ENCODE measurements at regions not wholly inside any gene's neighbourhood (a gene's known extent, or its start where the extent isn't known, plus 50 kb on each side); places are given as distances from the start of the nearest gene placed in this dataset.
"Not testable (repeated sequence)": the region's sequence is repeated elsewhere in the genome, so short reads cannot be mapped to it uniquely, and the experiment has no call there.

GRCh38 chr6:103396768-103397167, 1463.0 kb downstream of the HACE1 start:
- DNase-seq (ENCODE audit: low spot score) = no peak

GRCh38 chr6:103379272-103379671, 1480.4 kb downstream of the HACE1 start:
- DNase-seq (ENCODE audit: low spot score) = no peak

- no peak for DNase-seq (ENCODE audit: low spot score)
Observed at GRCh38 chr6:103367212-103367611, 1492.5 kb downstream of the HACE1 start.

- DNase-seq (ENCODE audit: low spot score) = no peak
Observed at GRCh38 chr6:103356531-103356930, 1503.2 kb downstream of the HACE1 start.

- no peak for DNase-seq (ENCODE audit: low spot score)
Observed at GRCh38 chr6:103344554-103345163, 1515.1 kb downstream of the HACE1 start.

GRCh38 chr6:103335412-103335811, 1524.3 kb downstream of the HACE1 start:
- DNase-seq (ENCODE audit: low spot score) = no peak

- no peak for DNase-seq (ENCODE audit: low spot score)
Observed at GRCh38 chr6:103326760-103327757, 1532.7 kb downstream of the HACE1 start.

- no peak for DNase-seq (ENCODE audit: low spot score)
Observed at GRCh38 chr6:103313432-103313831, 1546.3 kb downstream of the HACE1 start.

GRCh38 chr6:103294376-103294775, 1565.3 kb downstream of the HACE1 start:
- DNase-seq (ENCODE audit: low spot score) = not testable (repeated sequence)

GRCh38 chr6:103284835-103285234, 1574.9 kb downstream of the HACE1 start:
- DNase-seq (ENCODE audit: low spot score) = no peak

GRCh38 chr6:103280417-103280816, 1579.3 kb downstream of the HACE1 start:
- DNase-seq (ENCODE audit: low spot score) = no peak

- DNase-seq (ENCODE audit: low spot score) = no peak
Observed at GRCh38 chr6:103277936-103278335, 1581.8 kb downstream of the HACE1 start.

- DNase-seq (ENCODE audit: low spot score) = no peak
Observed at GRCh38 chr6:103273048-103273447, 1586.7 kb downstream of the HACE1 start.

- no peak for DNase-seq (ENCODE audit: low spot score)
Observed at GRCh38 chr6:103269581-103269980, 1590.1 kb downstream of the HACE1 start.

GRCh38 chr6:103268335-103268734, 1591.4 kb downstream of the HACE1 start:
- no peak for DNase-seq (ENCODE audit: low spot score)

GRCh38 chr6:103264020-103264419, 1595.7 kb downstream of the HACE1 start:
- no peak for DNase-seq (ENCODE audit: low spot score)

GRCh38 chr6:103255132-103255531, 1604.6 kb downstream of the HACE1 start:
- DNase-seq (ENCODE audit: low spot score) = no peak

- DNase-seq (ENCODE audit: low spot score) = no peak
Observed at GRCh38 chr6:103236923-103237322, 1622.8 kb downstream of the HACE1 start.

GRCh38 chr6:103231181-103231580, 1628.5 kb downstream of the HACE1 start:
- no peak for DNase-seq (ENCODE audit: low spot score)

GRCh38 chr6:103215847-103216246, 1643.9 kb downstream of the HACE1 start:
- DNase-seq (ENCODE audit: low spot score) = no peak

GRCh38 chr6:103210686-103211085, 1649.0 kb downstream of the HACE1 start:
- no peak for DNase-seq (ENCODE audit: low spot score)

- DNase-seq (ENCODE audit: low spot score) = no peak
Observed at GRCh38 chr6:103198386-103198785, 1661.3 kb downstream of the HACE1 start.

GRCh38 chr6:103193413-103193812, 1666.3 kb downstream of the HACE1 start:
- DNase-seq (ENCODE audit: low spot score) = no peak
